NCI-H1930 (cell line): ENCODE measurements at regions not wholly inside any gene's neighbourhood (a gene's known extent, or its start where the extent isn't known, plus 50 kb on each side); places are given as distances from the start of the nearest gene placed in this dataset.
"Not testable (repeated sequence)": the region's sequence is repeated elsewhere in the genome, so short reads cannot be mapped to it uniquely, and the experiment has no call there.

Source experiments
- DNase-seq, 2 experiments: peaks; one replicate each; lab custom pipeline; 2025; lab: John Stamatoyannopoulos, UW

DNA sequence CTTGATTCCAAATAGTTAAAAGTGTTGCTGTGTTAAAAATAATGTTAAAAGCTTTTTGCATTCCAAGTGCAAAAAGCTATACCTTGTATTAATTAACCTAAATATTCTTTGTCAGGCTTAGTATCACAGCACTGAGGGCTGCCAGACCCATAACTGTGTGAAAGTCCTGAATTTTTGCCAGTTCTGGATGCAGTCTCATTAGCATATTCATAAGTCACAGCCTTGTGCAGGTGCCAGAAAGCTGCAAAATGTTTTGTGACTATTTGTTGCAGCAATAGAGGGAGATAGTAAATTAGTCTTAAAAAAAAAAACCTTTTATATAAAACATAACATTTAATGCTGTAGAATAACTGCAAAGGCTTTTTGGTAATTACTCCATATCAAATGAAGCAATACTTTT is 56.6 kb downstream of the SLITRK1 start:
- no peak for DNase-seq

DNA sequence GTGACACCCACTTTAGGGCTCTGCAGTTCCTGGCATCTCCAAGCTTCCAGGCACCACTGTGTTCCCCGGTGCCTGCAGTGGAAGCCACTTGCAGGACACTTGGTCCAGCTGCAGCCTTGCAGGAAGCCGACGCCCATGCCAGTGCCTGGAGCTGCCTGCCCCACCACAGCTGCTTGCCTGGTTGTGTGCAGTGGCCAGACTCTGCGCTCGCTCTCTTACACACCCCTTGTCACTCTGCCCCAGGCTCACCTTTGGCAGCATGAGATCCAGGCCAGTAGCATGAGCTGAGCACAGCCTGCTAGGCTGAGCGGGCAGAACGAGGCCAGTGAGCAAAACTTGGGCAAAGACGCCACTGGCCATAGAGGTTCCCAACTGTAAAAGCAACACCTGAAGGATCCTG is 57.7 kb downstream of the SLITRK1 start:
- DNase-seq = no peak

DNA sequence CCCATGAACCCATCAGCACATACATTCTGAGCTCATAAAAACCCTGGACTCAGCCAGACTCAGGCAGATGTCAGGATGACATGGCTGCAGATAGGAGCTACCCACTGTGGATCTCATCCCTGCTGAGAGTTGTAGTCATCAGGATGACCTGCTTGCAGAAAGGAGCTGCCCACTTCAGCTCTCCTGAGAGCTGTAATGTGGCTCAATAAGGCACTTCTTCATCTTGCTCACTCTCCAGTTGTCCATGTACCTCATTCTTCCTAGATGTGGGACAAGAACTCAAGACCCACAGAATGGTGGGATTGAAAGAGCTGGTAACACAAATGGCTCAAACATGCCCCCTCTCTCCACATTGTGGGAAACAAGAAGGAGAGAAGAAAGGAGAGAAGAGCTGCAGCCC is 58.2 kb downstream of the SLITRK1 start:
- no peak for DNase-seq

DNA sequence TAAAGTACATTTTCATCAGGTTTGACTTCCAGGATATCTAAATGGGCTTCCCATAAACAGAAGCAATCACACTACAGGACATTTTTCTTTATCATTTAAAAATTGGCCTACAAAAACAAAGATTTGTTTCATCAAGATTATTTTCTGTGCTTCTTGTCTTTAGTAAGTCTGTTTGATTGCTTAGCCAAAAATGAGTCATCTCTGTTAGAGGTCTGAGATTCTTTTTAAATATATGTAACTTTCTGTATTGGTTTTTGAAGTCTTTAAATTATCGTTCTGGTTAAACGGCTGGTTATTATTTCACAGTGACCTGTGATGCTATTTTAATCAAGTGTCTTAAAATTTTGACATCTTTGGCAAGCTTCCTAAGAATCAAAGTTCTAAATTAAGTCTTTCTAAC is 62.7 kb downstream of the SLITRK1 start:
- DNase-seq = no peak

DNA sequence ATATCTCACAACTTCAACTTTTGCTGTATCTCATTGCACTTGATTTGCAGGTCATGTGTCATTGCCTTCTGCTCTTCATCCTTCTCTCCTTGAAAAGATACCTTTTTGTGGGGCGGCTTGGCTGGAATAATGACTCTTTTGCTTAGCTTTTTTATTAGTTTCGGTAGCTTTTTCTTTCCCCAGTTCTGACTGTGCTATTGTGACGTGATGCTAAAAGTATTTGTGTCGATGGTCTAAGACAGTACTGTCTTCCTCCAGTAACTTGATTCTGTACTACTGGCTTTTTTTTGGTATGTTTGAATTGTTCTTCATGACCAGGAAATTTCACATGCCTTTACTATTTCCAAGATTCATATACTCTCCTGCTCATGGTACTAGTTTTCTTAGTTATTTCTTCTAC is 63.1 kb downstream of the SLITRK1 start:
- DNase-seq = no peak

DNA sequence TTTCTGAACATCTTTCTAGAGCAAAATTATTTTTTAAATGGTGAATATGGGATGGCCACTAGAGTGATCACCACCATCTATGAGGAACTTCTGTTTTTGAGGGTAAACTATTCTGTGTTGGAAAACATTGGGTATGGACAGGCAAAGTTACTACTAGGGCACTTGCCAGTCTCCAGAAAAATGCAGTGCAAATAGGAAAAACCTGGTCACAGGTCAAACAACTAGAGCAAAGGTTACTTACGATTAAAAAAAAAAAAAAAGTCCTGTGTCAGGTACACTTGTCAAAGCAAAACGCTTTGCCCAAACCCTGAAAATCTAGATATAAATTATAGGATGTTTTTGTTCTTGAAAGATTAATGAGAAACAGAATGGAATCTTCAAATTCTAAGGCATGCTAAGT is 66.2 kb downstream of the SLITRK1 start:
- no peak for DNase-seq

DNA sequence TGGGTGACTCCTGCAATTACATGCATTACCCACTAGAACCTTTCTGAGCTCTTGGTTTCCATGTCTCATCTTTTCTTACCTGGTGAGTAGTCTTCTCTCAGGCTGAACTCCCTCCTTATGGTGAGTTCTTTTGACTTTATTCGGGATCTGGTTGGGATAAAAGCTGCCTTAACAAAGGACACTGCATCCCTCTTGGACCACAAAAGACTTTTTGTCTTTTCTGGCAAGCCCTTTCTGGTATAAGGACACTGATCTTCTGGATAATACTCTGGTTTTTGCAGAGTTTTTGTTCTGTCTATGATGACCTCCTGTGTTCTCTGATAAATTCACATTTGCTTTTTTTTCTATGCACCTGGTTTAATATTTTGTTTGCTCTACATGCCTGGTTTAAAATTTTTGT is 66.7 kb downstream of the SLITRK1 start:
- no peak for DNase-seq

DNA sequence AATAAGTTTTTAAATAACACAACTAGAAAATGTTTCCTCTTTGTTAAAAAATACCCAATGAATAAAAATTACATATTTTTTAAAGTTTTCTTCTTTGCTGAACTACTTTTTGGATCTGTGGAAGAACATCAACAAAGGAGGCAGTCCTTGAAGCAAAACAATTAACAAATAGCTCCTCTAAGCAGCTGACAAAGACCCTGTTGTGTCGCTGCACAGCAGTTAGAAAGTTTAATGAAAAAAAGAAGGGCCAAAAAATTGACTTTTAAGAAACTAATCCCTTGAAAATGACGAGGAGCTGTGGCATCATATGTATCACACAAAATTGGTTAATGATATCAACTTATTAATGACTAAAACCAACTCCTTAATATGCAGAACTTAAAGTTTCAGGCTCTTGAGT is 72.1 kb downstream of the SLITRK1 start:
- DNase-seq = no peak

DNA sequence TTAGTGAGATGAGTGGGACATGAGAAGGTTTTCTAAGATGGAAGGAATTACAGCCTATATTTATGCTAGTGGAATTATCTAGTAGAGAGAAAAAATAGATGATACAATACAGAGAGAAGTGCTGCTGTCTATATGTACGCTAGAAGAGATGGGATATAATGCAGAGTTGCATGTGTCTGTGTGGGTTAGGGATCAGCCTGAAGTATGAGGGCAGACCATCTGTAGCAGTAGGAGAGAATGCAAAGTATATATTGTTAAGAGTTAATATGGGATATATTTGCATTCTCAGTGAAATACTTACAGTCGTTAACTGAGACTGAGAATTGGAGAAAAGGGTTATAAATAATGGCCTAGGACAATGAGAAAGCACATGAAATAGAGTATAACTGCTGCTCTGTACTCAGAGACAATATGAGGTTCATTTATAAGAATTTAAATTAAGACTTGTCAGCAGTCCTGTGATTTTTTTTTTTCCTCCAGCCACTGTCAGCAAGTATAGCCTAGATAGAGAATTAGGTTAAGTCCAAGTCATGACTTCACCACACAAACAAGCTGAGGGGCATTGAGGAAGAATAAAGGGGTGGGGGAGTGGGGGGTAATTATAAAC is 77.8 kb downstream of the SLITRK1 start:
- no peak for DNase-seq

DNA sequence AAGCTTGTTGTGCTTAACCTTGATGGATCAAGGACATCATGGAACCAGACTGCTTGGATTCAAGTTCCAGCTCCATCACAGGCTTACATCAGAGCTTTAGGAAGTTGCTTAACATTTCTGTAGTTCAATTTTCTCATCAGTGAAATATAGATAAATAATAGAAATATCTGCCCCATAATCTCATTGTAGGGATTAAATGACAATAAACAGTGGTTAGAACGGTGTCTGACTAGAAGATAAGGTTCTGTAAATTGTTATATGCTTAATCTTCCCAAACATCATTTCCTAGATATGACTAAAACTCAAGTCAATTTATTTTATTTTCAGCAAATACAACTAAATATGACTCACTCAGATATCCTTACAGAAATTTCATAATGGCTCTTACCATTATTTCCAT is 83.5 kb downstream of the SLITRK1 start:
- DNase-seq = no peak

DNA sequence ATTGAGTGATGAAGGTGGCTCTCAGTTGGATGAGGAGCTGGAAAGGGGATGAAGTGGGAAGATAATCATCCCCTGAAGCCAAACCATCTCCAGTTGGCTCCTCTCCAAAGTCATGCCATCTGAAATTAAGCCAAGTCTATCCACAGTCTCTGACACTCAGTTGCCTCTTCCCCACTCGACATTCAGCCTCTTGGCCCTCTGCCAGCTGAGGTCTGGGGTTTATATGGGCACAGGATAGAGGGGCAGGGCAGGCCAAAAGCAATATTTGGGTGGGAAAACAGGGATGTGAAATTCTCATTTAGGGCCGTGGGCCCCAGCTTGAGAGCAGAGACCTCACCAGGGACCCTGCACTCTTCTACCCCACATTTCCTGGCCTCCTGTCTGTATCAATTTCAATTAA is 85.9 kb downstream of the SLITRK1 start:
- DNase-seq = no peak

DNA sequence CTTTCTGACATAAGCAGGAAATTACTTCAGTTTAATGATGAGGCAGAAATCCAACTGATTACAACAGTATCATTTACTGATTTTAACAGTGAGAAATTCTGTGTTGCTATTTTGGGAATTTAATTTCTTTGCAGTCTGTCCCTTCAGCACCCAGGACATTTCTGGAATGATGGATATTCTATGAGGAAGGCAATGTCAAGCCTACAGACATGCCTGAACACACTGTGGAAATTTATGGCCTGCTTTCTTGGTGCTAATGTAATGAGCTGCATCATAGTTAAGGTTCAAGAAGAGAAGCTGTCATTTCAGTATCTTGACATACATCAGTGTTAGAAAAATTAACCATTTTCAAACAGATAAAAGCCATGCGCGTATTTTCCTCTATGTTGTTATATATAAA is 87.7 kb downstream of the SLITRK1 start:
- DNase-seq = no peak

DNA sequence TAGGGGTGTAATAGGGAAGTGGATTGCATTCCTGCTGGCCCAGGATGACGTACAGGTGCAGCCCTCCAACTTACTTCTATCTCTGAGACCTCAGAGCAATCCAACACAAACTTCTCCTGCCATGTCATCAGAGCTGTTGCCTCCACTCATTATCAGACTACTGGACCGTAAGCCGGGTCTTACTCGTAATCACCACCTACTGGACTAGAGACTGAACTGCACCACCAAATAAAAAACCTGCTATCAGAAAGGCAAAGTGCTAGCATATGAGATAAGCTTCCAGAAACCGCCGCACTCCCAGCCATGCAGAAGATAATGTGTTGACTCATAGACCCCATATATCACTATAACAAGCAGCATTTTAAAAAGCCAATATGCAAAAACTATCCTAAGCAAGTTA is 102.0 kb downstream of the SLITRK1 start:
- DNase-seq = no peak

DNA sequence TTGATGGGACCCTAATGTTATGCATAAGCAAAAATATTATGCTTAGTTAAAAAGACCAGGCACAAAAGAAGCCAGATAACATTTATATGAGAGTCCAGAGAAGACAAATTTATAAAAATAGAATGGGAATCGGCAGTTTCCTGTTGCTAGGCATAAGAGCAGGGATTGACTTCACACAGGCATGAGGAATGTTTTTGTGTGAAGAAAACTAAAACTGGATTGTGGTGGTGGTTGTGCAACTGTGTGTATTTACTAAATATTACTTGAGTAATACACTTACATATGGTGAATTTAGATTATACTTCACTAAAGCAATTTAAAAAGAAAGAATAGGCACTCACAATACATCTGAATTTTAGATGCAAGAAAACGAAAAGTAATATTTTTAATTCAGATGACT is 108.3 kb downstream of the SLITRK1 start:
- no peak for DNase-seq

DNA sequence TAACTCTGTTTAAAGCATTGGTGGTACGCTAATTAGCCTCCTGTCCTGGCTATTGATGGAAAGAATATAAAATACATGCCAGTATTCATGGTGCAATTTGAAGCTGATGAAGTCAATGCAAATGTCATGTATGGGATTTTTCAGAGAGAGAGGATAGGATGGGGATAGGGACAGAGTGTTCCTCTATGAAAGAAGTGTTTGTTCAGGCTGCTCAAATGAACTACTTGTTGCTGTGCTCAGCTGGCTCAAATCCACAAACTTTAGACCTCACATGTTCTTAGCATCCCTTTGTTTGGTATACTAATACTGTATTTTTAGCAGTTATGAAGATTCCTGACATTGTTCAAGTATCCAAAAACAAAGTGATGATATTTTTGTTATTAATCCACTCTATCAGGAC is 116.5 kb downstream of the SLITRK1 start:
- DNase-seq = no peak

DNA sequence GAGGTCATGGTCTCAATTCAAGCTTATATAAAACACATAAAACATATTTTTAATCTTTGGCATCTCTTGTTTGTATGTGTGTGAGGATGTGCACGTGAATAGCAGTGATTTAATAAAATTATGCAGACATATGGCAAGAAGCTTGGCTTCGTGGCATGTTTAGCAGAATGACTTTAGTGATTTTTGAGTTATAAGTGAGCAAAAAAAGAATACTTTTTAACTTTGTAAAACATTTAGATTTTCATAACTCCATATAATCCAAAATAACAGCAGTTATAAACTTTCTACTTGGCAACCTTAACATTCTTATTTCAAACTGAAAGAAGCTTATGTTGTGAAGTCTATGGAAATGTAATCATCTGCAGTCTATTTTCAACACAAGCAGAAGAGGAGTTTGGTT is 120.6 kb downstream of the SLITRK1 start:
- DNase-seq = no peak

DNA sequence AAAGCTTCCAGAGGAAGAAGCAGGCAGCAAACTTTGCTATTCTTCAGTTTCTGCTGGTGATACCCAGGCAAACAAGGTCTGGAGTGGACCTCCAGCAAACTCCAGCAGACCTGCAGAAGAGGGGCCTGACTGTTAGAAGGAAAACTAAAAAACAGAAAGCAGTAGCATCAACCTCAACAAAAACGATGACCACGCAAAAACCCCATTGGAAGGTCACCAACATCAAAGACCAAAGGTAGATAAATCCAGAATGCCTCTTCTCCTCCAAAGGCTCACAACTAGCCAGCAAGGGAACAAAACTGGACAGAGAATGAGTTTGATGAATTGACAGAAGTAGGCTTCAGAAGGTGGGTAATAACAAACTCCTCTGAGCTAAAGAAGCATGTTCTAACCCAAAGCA is 127.1 kb downstream of the SLITRK1 start:
- not testable (repeated sequence) for DNase-seq

DNA sequence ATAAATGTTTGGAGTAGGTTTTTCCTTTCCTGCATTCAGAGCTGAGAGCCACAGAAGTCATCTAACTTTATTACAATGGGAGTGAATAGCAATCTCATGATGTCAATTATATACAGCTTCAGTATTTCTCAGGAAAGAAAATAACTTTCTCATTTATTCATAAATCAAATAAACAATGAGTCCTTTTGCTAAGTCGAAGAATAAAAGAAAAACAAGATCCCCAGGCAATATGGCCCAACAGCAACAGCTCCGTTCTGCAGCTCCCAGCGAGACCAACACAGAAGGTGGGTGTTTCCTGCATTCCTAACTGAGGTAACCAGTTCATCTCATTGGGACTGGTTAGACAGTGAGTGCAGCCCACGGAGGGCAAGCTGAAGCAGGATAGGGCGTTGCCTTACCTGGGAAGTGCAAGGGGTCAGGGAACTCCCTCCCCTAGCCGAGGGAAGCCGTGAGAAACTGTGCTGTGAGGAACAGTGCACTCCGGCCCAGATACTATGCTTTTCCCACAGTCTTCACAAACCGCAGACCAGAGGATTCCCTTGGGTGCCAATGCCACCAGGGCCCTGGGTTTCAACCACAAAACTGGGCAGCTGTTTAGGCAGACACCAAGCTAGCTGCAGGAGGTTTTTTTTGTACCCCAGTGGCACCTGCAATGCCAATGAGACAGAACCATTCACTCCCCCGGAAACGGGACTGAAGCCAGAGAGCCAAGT is 128.2 kb downstream of the SLITRK1 start:
- no peak for DNase-seq

DNA sequence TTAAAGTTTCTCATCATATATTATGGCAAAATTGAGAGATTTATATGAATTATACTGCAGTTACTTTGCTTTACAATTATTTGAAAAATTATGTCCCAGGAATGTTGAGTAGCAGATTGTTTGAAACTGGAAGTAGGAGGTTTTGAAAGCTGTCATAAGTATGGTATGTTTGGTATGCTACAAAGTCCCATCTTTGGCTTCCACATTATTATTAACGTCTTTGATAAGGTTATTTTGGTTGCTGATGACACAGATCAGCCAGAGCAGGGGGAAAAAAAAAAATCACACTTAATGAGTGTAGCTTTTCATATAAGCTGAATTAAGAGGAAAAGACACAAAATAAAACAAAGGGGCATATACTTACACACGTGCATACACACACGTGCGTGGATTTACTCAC is 130.1 kb downstream of the SLITRK1 start:
- no peak for DNase-seq

DNA sequence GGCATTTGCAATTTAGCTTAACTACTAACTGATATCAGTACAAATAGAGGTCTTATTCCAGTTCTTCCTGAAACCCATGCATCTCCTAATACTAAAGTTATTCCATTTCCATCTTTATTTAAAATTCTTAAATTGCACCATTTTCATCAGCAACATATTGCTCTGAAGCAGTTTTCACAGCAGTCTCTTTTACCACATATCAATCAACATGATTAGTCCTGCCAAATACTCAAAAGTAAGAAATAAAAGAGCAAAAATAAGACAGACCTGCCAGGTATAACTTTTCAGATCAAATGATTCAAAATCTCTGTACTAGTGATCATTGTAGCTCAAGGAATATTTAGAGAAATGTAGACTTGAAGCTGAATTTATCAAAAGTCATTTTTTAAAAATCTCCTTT is 141.7 kb downstream of the SLITRK1 start:
- DNase-seq = no peak

DNA sequence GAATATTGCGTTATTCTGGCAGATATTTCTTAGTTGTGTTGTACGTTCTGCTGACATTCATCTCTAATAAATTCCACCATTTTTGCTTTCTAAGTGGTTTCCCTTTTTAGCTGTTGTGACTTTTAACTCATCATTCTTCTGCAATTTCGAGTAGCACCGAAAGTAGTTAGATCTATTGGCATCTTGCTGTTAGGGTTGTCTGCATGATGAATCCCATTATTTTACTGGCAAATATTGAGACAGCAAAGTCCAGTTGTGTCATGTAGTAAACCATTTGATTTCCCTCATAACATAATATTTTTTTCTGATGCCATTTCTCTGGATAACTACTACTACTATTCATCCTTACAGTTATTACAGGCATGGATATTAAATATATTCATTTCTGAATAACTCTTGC is 143.9 kb downstream of the SLITRK1 start:
- no peak for DNase-seq

DNA sequence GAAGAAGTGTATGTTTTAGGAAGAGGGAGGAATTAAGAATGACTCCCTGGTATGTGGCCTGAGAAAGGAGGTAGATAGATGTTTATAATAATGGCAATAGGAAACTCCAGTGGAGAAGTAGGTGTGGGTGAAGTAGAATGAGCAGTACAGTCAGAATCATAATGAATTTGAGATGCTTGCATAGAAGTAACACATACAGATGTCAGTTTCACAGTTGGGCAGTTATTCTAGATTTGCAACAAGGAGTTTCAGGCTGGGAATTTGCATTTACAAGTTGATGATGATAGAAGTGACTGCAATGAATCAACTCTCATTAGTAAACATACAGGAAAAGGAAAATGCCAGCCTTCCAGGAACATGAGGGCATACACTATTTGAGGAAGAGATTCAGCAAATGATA is 149.0 kb downstream of the SLITRK1 start:
- no peak for DNase-seq

DNA sequence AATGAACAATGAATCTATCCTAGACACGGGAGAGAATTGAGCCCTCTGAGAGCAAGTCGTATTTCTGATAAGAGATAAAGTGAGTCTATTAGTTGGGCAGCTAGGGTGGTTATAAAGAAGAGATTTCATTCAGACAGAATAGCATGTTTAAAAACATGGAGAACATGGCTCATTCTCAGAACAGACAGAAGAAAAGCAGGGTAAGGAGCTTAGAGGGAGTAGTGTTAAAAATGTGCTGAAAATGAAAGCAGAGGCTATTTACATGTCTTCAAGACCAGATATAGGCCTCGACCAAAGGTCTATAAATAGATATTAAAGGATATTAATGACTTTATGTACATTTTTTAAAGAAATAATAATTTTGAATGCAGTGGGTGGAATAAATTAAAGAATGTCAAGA is 149.5 kb downstream of the SLITRK1 start:
- no peak for DNase-seq

DNA sequence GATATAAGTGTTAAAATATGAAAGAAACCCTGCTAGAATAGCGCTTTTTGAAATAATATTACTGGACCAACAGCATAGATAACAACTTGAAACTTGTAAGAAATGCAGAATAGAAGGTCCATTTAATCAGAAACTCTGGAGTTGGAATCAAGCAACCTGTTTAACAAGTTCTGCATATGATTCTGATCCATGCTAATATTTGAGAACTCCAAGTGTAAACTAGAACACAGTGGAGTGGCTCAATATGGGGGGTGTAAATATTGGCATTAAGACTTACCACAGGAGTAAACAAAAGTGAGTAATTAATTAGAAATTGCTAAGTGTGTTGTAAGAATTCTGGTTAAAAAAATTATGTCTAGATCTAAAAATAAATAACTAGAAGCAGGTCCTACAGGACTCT is 151.2 kb downstream of the SLITRK1 start:
- DNase-seq = no peak
